HG02763 (cell line): ENCODE measurements at regions not wholly inside any gene's neighbourhood (a gene's known extent, or its start where the extent isn't known, plus 50 kb on each side); places are given as distances from the start of the nearest gene placed in this dataset.

Source experiments
- ATAC-seq: cut with Tn5 transposase; IDR thresholded peaks from one replicate; pipeline ENCODE4 v1.9.1; 2021; ENCODE audit warnings: mild to moderate bottlenecking, moderate library complexity; ENCODE audit not compliant: unreplicated experiment

- no peak for ATAC-seq
These were observed 61.2 kb upstream of the RAB27B start for GRCh38 chr18:54767098-54767497.

GRCh38 chr18:54769526-54770464 lies 58.5 kb upstream of the RAB27B start:
- no peak for ATAC-seq

- ATAC-seq, result no peak
These were observed 56.2 kb upstream of the RAB27B start for GRCh38 chr18:54772056-54772455.

- no peak for ATAC-seq
These were observed 53.9 kb upstream of the RAB27B start for GRCh38 chr18:54774423-54774822.

- ATAC-seq, result no peak
These were observed 53.2 kb upstream of the RAB27B start for GRCh38 chr18:54774981-54775665.

- no peak for ATAC-seq
These were observed 52.6 kb upstream of the RAB27B start for GRCh38 chr18:54775686-54776085.

GRCh38 chr18:54776282-54776977 lies 51.8 kb upstream of the RAB27B start:
- peak; percentile 76 for ATAC-seq

GRCh38 chr18:54777118-54777791 lies 51.0 kb upstream of the RAB27B start:
- ATAC-seq, result peak; percentile 59

- ATAC-seq, result no peak
These were observed 50.3 kb upstream of the RAB27B start for GRCh38 chr18:54777989-54778388.
